BLaER1 (cell line): ENCODE measurements at regions not wholly inside any gene's neighbourhood (a gene's known extent, or its start where the extent isn't known, plus 50 kb on each side); places are given as distances from the start of the nearest gene placed in this dataset.

Experiments
- H3K27ac ChIP-seq: shearing (Covaris generic); formaldehyde crosslinking; 2 replicates; pipeline ENCODE4 v1.8.1; 2022
- H3K27me3 ChIP-seq: shearing (Covaris generic); formaldehyde crosslinking; 2 replicates; pipeline ENCODE4 v1.8.1; 2022
- H3K36me3 ChIP-seq: shearing (Covaris generic); formaldehyde crosslinking; 2 replicates; pipeline ENCODE4 v1.8.1; 2022
- H3K4me1 ChIP-seq: shearing (Covaris generic); formaldehyde crosslinking; 2 replicates; pipeline ENCODE4 v1.8.1; 2022
- H3K4me2 ChIP-seq: shearing (Covaris generic); formaldehyde crosslinking; 2 replicates; pipeline ENCODE4 v1.8.1; 2022
- H3K4me3 ChIP-seq: shearing (Covaris generic); formaldehyde crosslinking; 2 replicates; pipeline ENCODE4 v1.8.1; 2022
- H3K9ac ChIP-seq: shearing (Covaris generic); formaldehyde crosslinking; 2 replicates; pipeline ENCODE4 v1.8.1; 2022
- H3K9me3 ChIP-seq: shearing (Covaris generic); formaldehyde crosslinking; 2 replicates; pipeline ENCODE4 v1.8.1; 2022
- H4K20me1 ChIP-seq: shearing (Covaris generic); formaldehyde crosslinking; 2 replicates; pipeline ENCODE4 v1.8.1; 2022
- Cebpa-rat ChIP-seq: shearing (Covaris generic); IDR thresholded peaks from 2 replicates; pipeline ENCODE4 v1.8.1; 2022

DNA sequence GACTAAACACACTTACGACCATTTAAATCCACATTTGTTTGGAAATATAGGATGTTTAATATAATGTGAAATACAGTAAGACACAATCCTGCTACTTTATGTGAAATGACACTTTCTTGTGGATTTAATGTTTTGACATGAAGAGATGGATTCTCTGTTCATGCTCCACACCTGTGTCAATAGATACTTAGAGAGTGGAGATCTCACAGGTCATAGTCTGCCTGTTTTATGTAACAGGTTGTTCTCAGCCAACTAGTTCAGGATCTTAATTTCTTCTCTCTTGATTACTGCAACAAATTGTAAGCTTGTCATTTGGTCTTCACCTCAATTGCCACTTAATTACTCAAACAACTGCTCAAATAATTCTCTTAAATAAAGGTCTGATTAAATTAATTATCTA, 1621.2 kb downstream of the PCDH7 start:
- Histone ChIP-seq H3K36me3 (no peaks in the 10 kb centered on the region), H4K20me1 (no peaks in the 10 kb centered on the region), H3K9ac (no peak overlapping the region), H3K9me3 (no peaks in the 10 kb centered on the region), H3K27ac (no peak overlapping the region), H3K4me3 (no peak overlapping the region), H3K4me2 (no peak overlapping the region), H3K4me1 (no peaks in the 10 kb centered on the region), H3K27me3 (no peaks in the 10 kb centered on the region)
- TF ChIP-seq Cebpa-rat: no peak

DNA sequence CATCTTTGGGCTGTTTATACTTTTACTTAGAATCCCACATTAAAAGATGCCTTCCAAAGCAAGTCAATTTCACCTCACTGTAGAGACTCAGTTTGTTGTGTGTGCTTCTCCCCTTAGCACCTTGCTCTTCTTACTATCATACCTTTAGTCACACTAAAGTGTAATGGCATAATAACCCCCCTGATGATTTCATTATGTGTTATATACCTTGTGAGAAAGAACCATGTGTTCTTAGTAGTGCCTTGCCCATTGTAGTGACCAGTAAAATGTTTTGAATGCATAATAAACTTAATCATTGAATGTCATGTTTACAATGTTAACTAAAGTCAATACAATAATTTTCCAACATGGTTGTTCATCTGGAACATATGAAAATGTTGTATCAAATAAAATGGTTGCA, 1621.9 kb downstream of the PCDH7 start:
- no peaks in the 10 kb centered on the region for H3K4me1 ChIP-seq
- no peaks in the 10 kb centered on the region for H3K9me3 ChIP-seq
- H3K27me3 ChIP-seq: no peaks in the 10 kb centered on the region
- H3K9ac ChIP-seq: no peak overlapping the region
- TF ChIP-seq Cebpa-rat: no peak
- no peak overlapping the region for H3K4me2 ChIP-seq
- H4K20me1 ChIP-seq: no peaks in the 10 kb centered on the region
- no peak overlapping the region for H3K4me3 ChIP-seq
- no peak overlapping the region for H3K27ac ChIP-seq
- no peaks in the 10 kb centered on the region for H3K36me3 ChIP-seq

DNA sequence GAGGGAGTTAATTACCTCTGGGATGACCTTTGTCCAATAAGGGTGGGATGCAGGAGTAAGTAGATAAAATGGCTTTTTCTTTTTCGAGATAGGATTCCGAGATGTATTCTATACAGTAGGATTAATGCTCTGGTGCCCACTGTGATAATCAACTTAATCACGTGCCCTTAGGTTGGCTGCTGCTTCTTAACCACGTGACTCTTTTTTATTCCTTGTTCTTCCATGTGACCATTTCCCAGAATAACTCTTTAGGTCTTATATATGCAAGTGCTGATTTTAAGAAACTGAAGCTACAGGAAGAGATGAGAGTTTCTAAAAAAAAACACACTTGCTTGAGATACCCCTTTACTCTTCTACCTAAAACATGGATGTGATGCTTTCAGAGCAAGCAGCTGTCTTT, 1628.9 kb downstream of the PCDH7 start:
- TF ChIP-seq Cebpa-rat: no peak
- Histone ChIP-seq H3K4me1 (no peaks in the 10 kb centered on the region), H3K4me3 (no peak overlapping the region), H3K4me2 (no peak overlapping the region), H3K9me3 (no peaks in the 10 kb centered on the region), H3K36me3 (no peaks in the 10 kb centered on the region), H3K27ac (no peak overlapping the region), H4K20me1 (no peaks in the 10 kb centered on the region), H3K27me3 (no peaks in the 10 kb centered on the region), H3K9ac (no peak overlapping the region)

DNA sequence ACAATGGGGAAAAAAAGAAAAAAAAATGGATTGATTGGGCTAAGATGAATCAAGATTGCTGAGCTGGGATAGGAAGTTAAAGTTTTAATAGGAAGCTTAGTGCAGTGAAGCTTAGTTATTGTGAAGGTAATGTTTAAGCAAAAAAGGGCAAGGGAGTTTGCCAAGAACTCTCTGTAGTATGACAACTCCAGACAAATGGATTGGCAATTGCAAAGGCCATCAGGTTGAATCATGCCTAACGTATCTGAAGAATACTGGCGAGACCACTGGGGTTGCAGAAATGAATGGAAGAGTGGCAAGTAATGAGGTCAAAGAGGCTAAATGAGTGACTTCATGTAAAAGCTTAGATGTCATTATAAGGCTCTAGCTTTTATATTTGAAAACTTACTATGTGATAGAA, 1654.0 kb downstream of the PCDH7 start:
- no peak for TF ChIP-seq Cebpa-rat
- Histone ChIP-seq H3K4me1 (no peaks in the 10 kb centered on the region), H3K9me3 (no peaks in the 10 kb centered on the region), H3K27me3 (no peaks in the 10 kb centered on the region), H3K4me3 (no peak overlapping the region), H3K27ac (no peak overlapping the region), H4K20me1 (no peaks in the 10 kb centered on the region), H3K9ac (no peak overlapping the region), H3K4me2 (no peak overlapping the region), H3K36me3 (no peaks in the 10 kb centered on the region)

DNA sequence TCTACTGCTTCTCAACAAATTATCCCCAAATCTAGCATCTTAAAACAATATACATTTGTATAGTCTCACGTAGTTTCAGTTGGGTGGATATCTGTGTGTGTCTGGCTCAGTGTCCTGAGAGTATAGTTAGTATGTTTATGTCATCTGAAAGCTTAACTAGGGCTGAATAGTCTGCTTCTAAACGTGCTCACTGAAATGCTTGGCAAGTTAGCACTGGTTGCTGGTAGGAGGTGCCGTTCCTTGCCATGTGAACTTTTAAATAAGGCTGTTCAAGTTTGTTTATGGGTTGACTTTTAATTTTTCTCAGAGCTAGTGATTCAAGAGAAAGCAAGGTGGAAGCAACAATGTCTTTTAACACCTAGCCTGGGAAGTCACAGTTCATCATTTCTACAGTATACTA, 1673.6 kb downstream of the PCDH7 start:
- Histone ChIP-seq H4K20me1 (no peaks in the 10 kb centered on the region), H3K36me3 (no peaks in the 10 kb centered on the region), H3K9me3 (no peaks in the 10 kb centered on the region), H3K4me2 (no peak overlapping the region), H3K4me1 (no peaks in the 10 kb centered on the region), H3K27ac (no peak overlapping the region), H3K27me3 (no peaks in the 10 kb centered on the region), H3K4me3 (no peak overlapping the region), H3K9ac (no peak overlapping the region)
- no peak for TF ChIP-seq Cebpa-rat

- no peak for TF ChIP-seq Cebpa-rat
- Histone ChIP-seq H3K36me3 (no peaks in the 10 kb centered on the region), H3K9me3 (no peaks in the 10 kb centered on the region), H4K20me1 (no peaks in the 10 kb centered on the region), H3K9ac (no peak overlapping the region), H3K4me2 (no peak overlapping the region), H3K4me3 (no peak overlapping the region), H3K27me3 (no peaks in the 10 kb centered on the region), H3K4me1 (no peaks in the 10 kb centered on the region), H3K27ac (no peak overlapping the region)
Observed at GRCh38 chr4:32394255-32394654, 1674.1 kb downstream of the PCDH7 start.

DNA sequence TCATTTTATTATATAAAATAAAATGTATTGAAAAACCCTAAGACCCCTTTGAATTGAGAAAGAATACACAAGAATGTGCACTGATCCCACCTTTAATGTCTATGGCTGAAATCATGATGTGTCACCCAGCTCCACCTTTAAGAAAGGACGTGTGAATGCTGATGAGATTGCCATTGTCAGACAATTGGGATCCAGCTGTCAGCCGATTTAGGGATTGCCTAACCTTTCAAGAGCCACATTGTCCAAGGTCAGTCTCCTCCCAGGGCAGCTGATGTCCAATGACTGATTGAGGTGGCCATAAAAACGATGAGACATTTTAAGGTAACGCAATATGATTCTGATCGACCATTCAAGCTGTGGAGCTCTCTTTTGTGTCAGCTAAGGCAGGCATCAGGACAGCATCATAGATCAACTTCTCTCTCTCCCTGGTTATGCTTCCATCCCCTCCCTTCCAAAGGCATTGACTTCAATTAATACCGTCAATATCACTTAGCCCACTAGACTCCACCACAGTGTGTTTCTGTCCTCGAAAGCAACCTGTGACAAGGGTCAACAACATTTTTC, 1676.4 kb downstream of the PCDH7 start:
- Histone ChIP-seq H4K20me1 (no peaks in the 10 kb centered on the region), H3K36me3 (no peaks in the 10 kb centered on the region), H3K4me1 (no peaks in the 10 kb centered on the region), H3K4me3 (no peak overlapping the region), H3K27me3 (no peaks in the 10 kb centered on the region), H3K27ac (no peak overlapping the region), H3K4me2 (no peak overlapping the region), H3K9me3 (no peaks in the 10 kb centered on the region), H3K9ac (no peak overlapping the region)
- TF ChIP-seq Cebpa-rat: no peak

DNA sequence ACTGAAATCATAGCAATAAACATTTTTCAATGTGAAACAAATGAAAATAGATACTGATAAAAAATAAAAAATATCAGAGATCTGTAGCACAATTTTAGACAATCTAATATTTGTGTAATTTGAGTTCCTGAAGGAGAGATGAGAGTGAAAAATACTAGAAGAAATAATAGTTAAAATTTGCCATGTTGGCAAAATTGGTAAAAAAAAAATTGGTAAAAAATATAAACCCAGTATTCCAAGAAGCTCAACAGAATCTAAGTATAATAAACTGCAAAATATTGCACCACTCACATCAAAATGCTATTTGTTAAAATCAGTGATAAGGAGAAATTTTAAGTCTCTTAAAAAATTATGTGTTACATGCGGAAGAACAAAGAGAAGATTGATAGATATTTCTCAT, 1680.7 kb downstream of the PCDH7 start:
- Histone ChIP-seq H3K4me2 (no peak overlapping the region), H3K9me3 (no peaks in the 10 kb centered on the region), H3K27ac (no peak overlapping the region), H4K20me1 (no peaks in the 10 kb centered on the region), H3K9ac (no peak overlapping the region), H3K27me3 (no peaks in the 10 kb centered on the region), H3K4me3 (no peak overlapping the region), H3K4me1 (no peaks in the 10 kb centered on the region), H3K36me3 (no peaks in the 10 kb centered on the region)
- no peak for TF ChIP-seq Cebpa-rat

DNA sequence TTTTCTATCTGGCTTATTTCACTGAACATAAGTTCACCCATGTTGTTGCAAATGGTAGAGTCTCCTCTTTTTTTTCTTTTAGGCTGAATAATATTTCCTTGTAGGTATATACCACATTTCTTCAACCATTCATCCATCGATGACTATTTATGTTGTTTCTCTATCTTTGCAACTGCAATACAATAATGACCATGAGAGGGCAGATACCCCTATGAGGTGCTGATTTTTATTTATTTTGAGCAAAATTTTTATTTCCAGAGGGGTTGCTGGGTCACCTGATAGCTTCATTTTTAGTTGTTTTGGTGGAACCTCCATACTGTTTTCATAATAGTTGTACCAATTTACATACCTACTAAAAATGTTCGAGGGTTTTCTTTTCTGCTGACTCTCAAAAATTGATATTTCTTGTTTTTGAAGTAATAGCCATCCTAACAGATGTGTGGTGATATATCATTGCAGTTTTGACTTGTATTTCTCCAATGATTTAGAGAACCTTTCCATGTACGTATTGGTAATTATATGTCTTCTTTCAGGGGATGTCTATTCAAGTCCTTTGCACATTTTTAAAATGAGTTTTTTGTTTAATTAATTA, 1697.0 kb downstream of the PCDH7 start:
- no peaks in the 10 kb centered on the region for H3K27me3 ChIP-seq
- no peak overlapping the region for H3K27ac ChIP-seq
- no peak overlapping the region for H3K4me3 ChIP-seq
- no peaks in the 10 kb centered on the region for H3K36me3 ChIP-seq
- TF ChIP-seq Cebpa-rat: no peak
- no peak overlapping the region for H3K4me2 ChIP-seq
- H3K4me1 ChIP-seq: no peaks in the 10 kb centered on the region
- no peaks in the 10 kb centered on the region for H3K9me3 ChIP-seq
- no peaks in the 10 kb centered on the region for H4K20me1 ChIP-seq
- H3K9ac ChIP-seq: no peak overlapping the region

DNA sequence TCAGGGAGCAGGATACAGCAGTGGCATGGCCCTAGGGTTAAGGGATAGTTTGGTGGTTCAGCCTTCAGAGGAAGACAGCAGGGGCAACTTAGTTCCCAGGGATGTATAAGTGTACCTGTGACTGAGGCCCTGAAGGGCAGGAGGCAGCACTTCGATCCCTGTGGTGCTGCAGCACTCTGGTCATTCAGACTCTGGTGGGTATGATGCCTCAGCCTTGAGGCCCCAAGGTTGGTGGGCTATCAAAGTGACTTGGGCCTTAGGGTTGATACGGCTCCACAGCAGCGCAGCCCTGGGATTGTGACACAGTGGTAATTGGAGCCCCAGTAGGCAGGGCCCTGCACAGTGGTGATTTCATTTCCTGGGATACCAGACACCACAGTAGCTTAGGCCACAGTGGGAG, 1703.1 kb downstream of the PCDH7 start:
- no peak overlapping the region for H3K27ac ChIP-seq
- H3K4me1 ChIP-seq: no peaks in the 10 kb centered on the region
- no peaks in the 10 kb centered on the region for H3K36me3 ChIP-seq
- H4K20me1 ChIP-seq: no peaks in the 10 kb centered on the region
- H3K4me2 ChIP-seq: no peak overlapping the region
- TF ChIP-seq Cebpa-rat: no peak
- H3K4me3 ChIP-seq: no peak overlapping the region
- H3K9ac ChIP-seq: no peak overlapping the region
- no peaks in the 10 kb centered on the region for H3K27me3 ChIP-seq
- H3K9me3 ChIP-seq: peaks cover 12% of the 10 kb centered on the region

GRCh38 chr4:32425243-32425642, 1705.1 kb downstream of the PCDH7 start:
- H3K4me2 ChIP-seq: no peak overlapping the region

More at GRCh38 chr4:32425243-32425642, 1705.1 kb downstream of the PCDH7 start:
- TF ChIP-seq Cebpa-rat: no peak
- Histone ChIP-seq H3K27me3 (no peaks in the 10 kb centered on the region), H3K4me3 (no peak overlapping the region), H3K27ac (no peak overlapping the region), H3K9ac (no peak overlapping the region), H3K4me1 (no peaks in the 10 kb centered on the region), H3K9me3 (peaks cover 12% of the 10 kb centered on the region), H3K36me3 (no peaks in the 10 kb centered on the region), H4K20me1 (no peaks in the 10 kb centered on the region)
